ENCODE measurements at regions not wholly inside any gene's neighbourhood (a gene's known extent, or its start where the extent isn't known, plus 50 kb on each side); places are given as distances from the start of the nearest gene placed in this dataset.

DNA sequence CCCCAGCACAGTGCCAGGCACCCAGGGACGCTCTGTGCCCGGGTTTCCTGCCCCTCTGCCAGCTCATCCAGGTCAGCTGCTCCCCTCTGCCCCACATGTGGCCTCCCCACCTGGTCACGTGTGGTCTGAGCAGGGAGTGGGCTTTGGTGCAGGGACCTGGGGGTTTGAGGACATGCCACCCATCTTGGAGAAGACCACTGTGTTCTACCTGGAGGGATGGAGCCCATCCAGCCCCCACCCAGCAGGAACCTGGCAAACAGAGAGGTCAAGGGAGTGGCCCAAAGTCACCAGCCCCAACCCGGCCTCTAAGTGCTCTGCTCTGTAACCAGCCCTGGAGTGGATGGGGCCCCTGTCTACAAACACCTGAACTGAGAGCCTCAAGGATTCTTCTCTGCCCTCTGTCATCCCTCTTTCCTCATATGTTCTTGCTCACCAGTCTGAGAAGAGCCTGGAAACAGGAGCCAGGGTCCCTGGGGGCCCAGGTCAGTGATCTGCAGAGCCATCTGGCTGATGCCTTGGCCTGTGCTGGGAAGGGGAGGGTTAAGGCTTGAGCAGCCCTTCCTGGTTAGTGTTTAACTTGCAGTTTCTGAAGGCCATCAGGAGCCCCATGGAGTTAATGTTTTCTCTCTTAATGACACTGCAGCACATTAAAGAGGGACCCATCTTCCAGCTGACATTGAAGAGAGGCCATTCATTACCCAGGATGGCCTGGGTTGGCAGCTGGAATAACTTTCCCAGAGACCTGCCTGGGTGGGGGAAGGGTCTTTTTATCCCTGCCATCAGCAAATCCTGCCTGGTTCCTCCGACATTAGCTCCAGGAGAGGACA is 235.4 kb downstream of the PTPRU start:
- DNase-seq (ENCODE audit: low spot score), result no peak

DNA sequence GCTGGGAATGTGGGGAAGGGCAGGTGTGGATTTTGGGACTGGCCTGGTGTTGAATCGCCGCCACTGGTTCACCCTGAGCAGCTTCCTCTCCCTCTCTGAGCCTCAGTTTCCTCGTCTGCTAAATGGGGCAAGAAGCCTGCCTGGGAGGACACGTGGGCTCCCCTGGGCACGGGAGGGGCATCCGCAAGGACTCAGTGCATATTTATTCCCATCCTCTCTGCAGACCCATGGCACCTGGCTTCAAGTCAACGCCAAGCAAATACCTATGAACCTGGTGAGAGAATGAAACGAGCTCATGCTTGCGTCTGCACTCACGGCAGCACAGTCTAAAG is 234.4 kb downstream of the PTPRU start:
- no peak for DNase-seq (ENCODE audit: low spot score)

DNA sequence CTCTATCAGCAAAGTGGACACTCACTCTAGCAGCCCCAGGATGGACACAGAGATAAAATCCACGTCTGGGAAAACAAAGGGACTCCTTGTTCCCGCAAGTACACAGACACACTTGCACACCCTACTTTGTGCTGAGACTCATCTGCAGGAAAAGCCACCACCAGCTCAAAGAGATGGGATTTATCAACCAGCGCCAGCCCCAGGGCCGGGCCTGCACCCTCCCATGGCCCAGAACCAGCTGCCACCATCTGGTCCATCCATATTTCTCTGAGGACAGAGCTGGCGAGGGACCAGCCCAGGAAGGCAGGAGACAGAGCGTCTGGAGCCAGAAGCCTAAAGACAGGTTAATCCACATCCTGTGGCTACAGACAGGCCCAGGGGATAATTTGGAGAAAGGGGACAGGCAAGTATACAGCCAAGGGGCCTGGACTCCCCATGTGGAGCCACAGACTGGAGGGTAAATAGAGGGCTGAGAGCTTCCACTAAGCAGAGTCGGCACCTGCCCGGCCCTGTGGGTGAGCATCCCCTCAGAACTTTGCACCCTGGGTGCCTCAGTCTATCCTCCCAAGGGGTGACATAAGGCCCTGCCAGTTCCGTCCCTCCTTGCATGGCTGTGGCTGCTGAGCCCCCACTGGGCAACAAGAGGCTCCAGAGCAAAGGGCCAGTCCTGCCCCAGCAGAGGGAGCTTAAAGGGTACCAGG is 233.9 kb downstream of the PTPRU start:
- DNase-seq (ENCODE audit: low spot score), result no peak

DNA sequence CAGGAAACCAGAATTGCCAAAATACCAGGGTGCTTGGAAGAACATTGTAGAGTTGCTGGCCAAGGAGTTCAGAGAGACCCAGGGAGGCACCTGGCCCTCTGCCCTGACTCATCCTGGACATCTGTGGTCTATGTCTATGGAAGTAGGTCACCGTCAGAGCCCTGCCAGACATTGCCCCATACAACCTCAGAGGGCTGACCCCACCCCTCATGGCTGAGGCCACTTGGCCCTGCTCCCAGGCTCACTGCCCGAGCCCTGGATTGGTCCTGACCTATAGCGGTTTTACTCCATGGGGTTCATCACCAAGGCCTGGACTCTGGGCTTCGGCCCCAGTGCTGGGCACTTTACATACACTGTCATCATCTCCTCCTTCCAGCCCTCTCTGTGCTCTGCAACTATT is 233.1 kb downstream of the PTPRU start:
- no peak for DNase-seq (ENCODE audit: low spot score)

DNA sequence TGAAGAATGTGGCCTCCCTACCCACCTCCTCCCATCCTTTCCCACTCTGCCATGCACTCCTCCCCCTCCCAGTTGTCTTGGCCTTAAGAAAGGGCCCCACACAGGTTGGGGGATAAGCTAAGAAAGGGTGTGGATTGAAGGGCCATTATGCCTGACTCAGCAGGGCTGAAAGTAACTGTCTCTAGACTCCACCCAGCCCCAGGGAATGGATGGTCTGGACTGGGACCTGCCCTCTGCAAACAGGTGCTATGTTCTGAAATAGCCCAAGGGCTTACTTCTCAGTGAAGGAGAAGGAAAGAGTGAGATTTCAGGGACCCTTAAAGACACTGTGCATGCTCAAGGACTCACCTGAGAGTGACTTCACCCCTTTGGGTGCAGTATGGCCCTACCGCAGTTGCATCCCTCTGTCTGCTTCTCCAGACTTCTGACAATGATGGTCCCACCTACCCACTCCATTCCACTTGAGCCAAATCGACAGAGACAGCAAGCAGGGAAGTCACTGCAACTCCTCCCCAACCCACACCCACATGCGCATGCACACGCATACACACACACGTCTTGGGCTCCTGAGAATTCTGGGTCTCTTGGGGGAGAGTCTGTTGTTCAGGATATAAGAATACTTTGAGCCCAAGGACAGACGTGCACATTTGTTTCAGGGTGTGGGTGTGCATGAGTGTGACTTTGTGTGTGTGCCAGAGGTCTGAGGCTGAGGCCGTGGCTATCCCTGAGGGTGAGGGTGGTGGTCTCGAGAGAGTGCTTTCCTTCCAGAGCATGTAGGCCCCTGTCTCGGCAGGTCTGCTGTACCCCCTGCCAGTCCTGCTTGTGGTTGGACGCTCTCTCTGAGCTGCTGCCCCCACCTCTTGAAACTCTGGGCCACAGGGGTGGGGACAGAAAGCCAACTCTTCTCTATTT is 231.9 kb downstream of the PTPRU start:
- DNase-seq (ENCODE audit: low spot score), result no peak

DNA sequence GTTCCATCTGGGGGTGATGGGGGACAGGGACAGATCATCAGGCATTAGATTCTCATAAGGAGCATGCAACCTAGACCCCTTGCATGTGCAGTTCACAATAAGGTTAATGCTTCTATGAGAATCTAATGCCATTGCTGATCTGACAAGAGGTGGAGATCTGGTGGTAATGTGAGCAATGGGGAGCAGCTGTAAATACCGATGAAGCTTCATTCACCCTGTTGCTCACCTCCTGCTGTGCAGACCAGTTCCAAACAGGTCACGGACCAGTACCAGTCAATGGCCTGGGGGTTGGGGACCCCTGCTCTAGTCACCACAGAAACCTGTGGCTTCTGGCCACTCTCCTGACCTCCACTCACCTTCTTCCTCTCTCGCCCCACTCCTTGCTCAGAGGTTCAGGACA is 229.9 kb downstream of the PTPRU start:
- no peak for DNase-seq (ENCODE audit: low spot score)

DNA sequence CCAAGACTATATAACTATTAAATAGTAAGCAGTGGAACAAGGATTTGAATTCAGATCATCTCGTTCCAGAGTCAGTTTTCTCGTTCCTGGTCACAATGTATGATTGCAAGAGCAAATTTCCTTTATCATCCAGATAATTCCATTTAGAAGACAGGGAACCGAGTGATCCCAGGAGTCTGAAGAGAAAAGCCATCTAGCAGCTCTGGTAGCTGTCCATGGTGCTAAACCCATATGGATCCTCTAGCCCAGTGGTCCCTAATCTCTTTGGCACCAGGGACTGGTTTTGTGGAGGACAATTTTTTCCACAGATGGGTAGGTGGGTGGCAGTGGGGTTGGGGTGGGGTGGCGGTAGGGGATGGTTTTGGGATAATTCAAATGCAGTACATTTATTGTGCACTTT is 229.4 kb downstream of the PTPRU start:
- no peak for DNase-seq (ENCODE audit: low spot score)

DNA sequence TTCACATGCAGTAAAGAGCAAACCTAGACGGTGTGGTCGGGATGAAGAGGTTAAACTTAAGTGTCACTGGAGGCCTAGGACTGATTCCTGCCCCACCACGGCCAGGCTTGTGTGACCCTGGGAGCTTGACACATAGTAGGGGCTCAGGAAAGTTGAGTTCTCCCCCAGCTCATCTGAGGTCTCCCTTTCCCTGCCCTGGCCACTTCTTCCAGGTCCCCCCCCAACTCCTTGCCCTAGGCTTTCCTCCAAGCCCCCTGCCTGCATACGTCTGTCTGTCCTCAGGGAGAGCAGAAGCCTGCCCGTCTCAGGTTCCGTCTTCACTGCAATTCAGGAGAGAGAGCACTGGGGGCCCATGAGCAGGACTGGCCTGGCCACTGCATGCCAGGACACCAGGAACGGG is 225.8 kb downstream of the PTPRU start:
- DNase-seq (ENCODE audit: low spot score), result no peak

DNA sequence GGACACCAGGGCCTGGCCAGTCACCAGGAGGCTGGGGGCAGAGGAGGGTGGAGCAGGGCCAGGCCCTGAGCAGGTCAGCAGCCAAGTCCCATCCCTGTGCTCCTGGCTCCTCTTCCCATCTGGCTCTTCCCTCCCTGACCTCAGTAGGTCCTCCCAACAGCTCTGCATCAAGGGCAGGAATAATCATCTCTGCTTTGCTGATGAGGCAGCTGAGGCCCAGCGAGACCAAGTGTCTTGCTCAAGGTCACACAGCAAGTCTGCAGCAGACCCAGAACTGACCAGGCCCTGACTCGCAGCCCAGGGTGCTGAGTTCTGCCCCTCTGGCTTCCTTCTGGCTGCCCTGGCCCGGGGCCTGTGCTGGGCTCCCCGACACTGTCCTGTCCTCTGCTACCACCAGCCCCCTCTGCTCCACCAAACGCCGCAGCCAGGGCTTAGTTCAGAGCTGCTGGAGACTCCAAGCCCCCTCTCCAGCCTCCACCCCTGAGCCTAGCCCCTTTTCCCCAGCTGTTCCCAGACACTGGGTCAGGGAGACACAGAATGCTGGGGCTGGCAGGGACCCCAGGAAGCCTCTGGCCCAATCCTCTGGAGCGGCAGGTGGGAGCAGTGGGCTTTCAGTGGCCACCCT is 224.9 kb downstream of the PTPRU start:
- DNase-seq (ENCODE audit: low spot score), result no peak

DNA sequence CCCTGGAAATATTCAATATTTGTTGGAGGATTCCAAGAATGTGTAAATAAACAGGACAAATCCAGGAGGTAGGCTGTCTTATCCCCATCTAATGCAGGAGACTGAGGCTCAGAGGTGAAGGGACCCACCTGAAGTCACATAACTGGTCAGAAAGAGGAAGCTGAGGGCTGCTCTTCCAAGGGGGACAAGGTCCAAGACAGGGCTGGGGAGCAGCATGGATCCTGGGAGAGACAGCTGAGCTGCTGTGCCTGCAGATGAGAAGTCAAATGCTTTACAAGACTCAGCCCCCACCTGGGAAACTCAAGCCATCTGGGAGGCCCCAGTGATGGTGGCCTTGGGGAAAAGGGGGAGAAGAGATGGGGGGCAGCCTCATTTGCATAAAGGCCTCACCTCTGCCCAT is 224.4 kb downstream of the PTPRU start:
- DNase-seq (ENCODE audit: low spot score), result no peak

DNA sequence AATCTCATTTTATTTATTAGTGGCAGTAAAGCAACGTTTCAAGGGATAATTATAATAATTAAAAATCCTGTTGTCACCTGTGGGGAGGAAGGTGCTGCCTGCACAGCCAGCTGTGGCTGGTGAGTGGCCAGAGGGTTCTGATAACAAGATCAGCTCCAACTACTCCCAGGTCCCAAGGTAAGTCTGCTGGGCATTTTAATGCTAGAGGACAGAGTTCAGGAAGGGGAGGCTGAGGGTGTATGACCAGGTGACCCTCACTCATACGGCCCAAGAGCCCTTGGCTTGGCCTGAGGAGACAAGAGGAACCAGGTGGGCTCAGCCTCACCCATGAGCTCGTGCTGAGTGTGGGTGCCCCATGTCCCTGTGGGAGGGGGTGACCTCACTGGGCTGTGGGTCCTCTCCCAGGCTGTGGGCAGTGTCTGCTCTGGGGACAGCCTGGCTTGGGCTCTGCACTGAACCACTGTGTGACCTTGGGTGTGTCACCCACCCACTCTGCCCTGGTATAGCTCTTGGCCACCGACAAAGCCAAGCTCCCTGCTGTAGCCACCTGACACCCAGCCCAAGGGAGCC is 223.8 kb downstream of the PTPRU start:
- DNase-seq (ENCODE audit: low spot score), result no peak

DNA sequence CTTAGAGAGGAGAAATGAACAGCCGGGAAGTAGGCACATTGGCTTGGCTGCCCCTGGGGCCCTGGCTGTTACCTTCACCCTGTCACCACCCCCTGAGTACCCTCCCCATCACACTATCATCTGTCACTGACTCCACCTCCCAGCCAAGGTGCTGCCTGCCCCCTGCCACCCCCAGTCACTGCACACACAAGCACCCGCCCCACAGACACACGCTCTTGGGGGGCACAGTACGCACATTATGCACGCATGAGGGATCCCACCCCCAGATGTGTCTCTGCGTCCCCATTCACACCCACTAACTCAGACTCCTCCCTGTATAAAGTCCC is 223.3 kb downstream of the PTPRU start:
- DNase-seq (ENCODE audit: low spot score), result no peak

DNA sequence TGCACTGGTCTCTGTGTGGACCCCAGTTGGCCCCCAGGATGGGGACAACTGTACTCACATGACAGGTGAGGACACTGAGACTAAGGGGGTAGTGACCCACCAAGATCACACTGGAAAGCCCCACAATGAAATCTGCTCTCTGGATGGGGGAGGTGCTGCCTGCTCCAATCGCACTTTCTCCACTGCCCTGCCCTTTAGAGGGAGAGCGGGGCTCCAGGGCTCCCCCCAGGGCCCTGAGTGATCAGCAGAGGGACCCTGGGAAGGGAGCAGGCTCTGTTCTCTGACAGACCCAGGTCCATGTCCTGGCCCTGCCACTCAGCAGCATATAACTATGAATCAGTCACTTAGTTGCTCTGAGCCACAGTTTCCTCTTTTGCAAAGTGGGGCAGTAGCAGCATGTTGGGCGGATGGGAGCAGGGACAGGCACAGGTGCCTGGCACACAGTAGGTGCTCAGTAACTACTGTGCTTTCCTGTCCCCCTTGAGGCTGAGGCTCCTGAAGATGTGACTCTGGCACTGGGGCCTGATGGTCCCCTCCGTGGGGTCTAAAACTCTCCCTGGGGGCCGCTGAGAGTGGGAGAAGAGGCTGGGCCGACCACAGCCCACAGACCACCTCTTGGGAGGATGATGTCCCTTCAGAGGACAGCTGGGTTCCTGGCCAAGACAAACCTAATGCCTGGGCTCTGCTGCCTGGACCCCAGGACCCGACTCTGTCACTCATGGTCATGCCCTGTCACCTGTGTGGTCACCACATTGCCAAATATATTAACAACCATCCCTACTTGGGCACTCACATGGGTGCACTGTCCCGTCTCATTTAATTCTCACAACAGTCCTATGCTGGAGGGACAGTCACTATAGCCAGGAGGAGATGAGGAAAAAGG is 222.7 kb downstream of the PTPRU start:
- DNase-seq (ENCODE audit: low spot score), result no peak

DNA sequence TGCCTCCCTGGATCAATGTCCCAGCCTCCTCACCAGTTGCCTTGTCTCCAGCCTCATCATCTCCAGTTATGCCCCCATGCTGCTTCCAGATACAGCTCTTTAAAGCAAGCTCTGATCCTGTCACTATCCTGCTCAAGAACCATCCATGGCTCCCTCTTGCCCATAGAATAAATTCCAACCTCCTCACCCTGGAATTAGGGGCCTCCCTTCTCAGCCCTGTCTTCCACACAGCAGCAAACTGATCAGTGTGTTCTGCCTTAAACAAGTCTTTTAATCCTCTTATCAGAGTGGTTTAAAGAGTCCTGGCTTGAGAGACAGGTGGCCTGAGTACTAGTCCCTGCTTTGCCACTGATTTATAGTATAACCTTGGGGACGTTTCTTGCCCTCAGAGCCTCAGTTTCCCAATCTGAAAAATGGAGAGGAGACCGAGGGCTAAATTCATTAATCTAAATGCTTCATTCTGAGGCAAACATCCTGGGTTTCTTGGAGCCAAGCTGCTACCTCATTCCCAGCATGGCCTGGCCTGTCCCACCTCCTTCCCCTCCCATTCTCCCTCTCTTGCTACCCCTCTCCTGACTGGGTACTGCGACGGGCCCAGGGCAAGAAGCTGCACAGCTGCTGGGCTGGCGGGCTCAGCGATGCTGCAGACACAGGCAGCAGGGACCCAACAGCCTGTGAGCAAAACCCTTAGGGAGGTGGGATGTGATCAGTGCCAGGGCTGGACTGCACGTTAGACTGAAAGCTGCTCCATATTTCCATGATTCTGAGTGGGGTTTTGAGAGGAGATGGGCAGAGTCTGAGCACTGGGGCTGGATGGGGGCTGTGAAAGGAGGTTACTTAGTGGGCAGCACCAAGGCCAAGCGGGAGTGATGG is 221.4 kb downstream of the PTPRU start:
- no peak for DNase-seq (ENCODE audit: low spot score)

DNA sequence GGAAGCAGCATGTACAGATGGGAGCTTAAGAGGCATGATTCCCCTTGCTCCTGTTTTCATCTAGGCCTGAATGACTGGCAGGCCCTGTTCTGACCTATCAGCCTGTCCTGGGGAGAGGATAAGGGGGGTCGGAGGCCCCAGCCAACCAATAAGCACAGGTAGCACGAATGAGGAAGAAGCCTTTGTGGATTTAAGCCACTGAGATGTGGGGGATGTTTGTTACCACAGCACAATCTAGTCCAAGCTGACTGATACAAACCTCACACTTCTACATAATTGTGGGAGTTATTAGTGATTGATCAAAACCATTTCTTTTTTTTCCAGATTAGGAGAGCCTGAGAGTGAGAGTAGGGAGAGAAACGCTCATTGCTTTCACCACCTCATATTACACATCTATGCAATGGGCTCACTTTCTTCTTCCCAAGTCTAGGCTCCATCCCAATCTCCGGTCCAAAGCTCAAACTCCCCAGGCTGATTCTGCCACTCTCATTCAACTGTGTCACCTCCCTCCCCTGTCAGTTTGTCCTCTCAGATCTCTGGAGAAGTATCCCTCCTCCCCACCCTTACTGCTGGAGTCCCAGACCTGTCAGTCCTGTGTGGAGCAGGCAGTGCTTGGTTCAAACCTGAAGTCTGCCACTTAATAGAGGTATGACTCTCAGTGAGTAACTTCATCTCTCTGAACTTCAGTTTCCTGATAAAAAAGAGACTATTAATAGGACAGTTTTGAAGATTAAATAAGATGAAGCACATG is 220.5 kb downstream of the PTPRU start:
- DNase-seq (ENCODE audit: low spot score), result no peak

DNA sequence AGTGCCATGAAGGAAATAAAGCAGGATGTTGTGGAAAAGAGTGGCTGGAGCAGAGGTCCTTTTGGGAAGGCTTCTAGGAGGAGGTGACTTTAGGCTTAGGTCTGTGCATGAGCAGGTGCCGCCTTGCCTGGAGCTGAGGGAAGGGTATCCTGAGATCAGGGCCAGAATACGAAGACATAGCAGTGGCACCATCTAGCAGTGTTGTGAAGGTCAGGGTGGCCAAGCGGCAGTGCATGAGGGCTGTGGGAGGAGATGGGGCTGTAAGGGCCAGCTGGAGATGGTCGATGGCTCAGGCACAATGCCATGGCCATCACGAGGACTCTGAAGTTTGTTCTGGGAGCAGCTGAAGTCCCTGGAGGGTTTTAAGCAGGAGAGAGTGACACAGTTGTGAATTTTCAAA is 219.5 kb downstream of the PTPRU start:
- DNase-seq (ENCODE audit: low spot score), result no peak

DNA sequence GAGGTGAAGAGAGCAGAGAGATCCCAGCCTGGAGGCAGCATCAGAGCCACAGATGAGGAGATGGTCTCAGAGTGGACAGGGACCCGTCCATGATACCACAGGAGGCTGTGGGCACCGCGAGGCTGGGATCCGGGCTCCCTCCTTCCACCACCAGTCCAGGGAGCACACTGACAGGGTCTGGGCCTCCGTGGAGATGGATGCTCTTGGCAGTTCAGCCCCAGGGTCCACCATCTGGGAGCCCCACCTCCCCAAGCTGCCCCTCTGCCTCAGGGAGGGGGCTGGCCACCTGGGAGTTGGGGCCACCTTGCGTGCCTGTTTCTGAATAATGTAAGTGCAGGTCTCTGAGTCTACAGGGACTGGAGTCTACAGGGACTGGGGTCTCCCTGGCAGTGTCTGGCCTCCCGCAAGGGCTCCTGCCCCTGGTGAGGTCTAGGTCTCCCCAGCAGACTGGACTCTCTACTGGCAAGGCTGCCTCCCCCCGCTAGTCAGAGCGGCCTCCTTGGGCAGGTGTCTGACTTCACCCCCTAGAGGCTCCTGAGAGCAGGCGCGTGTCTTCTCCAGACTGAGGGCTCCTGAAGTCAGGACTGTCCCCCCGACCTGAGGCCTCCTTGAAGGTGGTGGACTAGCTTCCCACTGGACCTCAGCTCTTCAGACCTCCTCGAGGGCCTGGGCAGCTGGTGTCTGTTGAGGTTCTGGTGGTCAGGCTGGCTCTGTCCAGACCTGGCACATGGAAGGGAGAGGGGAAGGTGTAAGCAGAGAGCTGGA is 218.5 kb downstream of the PTPRU start:
- DNase-seq (ENCODE audit: low spot score), result no peak

DNA sequence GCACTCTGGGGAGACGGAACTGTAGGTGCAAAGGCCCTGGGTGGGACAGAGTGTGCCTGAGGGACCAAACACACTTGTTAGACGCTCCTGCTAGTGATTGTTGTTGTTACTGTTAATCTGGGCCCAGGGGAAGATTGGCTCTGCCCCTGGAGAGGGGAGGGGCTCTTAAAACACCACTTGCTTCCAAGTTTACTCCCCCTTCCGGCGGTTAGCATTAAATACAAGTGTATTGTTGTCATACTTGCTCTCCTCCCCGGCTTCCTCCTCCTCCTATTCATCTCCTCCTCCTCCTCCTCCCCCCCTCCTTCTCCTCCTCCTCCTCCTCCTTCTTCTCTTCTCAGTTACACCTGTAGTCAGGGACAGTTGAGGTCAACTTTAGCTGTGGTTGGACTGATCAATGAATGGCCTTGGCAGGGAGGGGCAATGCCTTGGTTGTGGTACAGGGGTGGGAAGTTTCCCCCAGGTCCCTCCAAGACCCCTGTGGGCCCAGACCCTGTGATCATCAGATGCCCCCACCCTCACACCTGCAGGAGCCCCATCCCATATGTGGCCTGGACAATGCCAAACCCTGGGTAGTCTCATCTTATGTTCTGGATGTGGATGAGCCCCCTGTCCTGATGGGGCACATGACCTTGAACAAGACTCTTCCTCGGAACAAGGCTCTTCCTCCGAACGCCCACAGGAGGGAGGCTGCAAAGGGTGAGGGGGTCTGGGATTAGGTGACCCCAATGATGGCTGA is 217.3 kb downstream of the PTPRU start:
- DNase-seq (ENCODE audit: low spot score), result peak; percentile 64

Measured in H4 (cell line).